ENCODE measurements at regions not wholly inside any gene's neighbourhood (a gene's known extent, or its start where the extent isn't known, plus 50 kb on each side); places are given as distances from the start of the nearest gene placed in this dataset.

DNA sequence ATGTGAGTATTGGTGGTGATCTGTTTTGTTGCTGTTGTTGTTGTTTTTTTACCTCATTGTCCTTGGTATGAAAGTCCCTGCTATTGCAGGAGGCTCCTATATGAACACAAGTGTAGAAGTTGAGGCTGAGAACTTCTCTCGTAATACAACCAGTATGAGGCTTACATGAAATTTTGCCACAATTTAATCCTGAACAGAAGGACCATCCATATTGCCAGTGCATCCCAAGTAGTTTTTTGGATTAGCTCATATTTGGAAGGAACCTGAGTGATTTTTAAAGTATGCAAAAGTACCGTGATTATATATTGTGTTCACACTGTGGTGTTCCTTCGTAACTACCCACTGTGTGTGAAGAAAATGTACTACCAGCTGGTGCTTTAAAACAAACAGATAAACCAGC, 2095.5 kb upstream of the WWC1 start:
- H3K27ac Mint-ChIP-seq (ENCODE audit: unreplicated experiment): no peak overlapping the region
- no peaks in the 10 kb centered on the region for H3K9me3 Mint-ChIP-seq (ENCODE audit: low read depth)
- TF ChIP-seq CTCF (IDR thresholded peaks at IDR 0.05): no peak
- no peaks in the 10 kb centered on the region for H3K36me3 Mint-ChIP-seq (ENCODE audit: low read depth)
- no peak overlapping the region for H3K4me3 Mint-ChIP-seq (ENCODE audit: unreplicated experiment)
- no peak for DNase-seq (ENCODE audit: low spot score)
- H3K27me3 Mint-ChIP-seq (ENCODE audit: low read depth): no peaks in the 10 kb centered on the region
- H3K4me1 Mint-ChIP-seq (ENCODE audit: low read depth): no peaks in the 10 kb centered on the region

- peaks cover 4% of the 10 kb centered on the region for H3K9me3 Mint-ChIP-seq (ENCODE audit: low read depth)
- H3K27ac Mint-ChIP-seq (ENCODE audit: unreplicated experiment): no peak overlapping the region
- no peaks in the 10 kb centered on the region for H3K36me3 Mint-ChIP-seq (ENCODE audit: low read depth)
- no peak for DNase-seq (ENCODE audit: low spot score)
- no peak overlapping the region for H3K4me3 Mint-ChIP-seq (ENCODE audit: unreplicated experiment)
- TF ChIP-seq CTCF (IDR thresholded peaks at IDR 0.05): no peak
- no peaks in the 10 kb centered on the region for H3K27me3 Mint-ChIP-seq (ENCODE audit: low read depth)
- H3K4me1 Mint-ChIP-seq (ENCODE audit: low read depth): no peaks in the 10 kb centered on the region
Measured at GRCh38 chr5:166200532-166200931, 2090.9 kb upstream of the WWC1 start.

DNA sequence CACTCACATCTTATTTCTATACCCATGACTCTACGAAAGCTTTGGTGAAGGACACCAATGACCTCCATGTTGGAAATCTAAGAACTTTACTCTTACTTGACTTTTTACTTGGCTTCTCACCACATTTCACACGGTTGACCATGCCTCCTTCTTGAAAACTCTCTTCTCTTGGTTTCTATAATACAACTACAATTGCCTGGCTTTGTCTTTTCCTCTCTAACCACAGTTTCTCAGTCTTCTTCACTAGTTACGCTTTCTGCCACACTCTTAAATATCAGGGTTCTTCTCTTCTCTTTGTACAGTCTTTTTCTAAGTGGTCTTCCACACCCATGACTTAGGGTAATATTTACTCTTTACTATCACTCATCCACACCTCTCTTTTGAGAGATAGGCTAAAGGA, 2079.8 kb upstream of the WWC1 start:
- TF ChIP-seq CTCF (IDR thresholded peaks at IDR 0.05): no peak
- Mint-ChIP-seq H3K4me3 (ENCODE audit: unreplicated experiment) (no peak overlapping the region), H3K27ac (ENCODE audit: unreplicated experiment) (no peak overlapping the region), H3K36me3 (ENCODE audit: low read depth) (no peaks in the 10 kb centered on the region), H3K4me1 (ENCODE audit: low read depth) (no peaks in the 10 kb centered on the region), H3K9me3 (ENCODE audit: low read depth) (peaks cover 11% of the 10 kb centered on the region), H3K27me3 (ENCODE audit: low read depth) (no peaks in the 10 kb centered on the region)
- no peak for DNase-seq (ENCODE audit: low spot score)

- Mint-ChIP-seq H3K4me3 (ENCODE audit: unreplicated experiment) (no peak overlapping the region), H3K27me3 (ENCODE audit: low read depth) (no peaks in the 10 kb centered on the region), H3K27ac (ENCODE audit: unreplicated experiment) (no peak overlapping the region), H3K9me3 (ENCODE audit: low read depth) (peaks cover 26% of the 10 kb centered on the region), H3K36me3 (ENCODE audit: low read depth) (no peaks in the 10 kb centered on the region), H3K4me1 (ENCODE audit: low read depth) (no peaks in the 10 kb centered on the region)
- DNase-seq (ENCODE audit: low spot score): no peak
- no peak for TF ChIP-seq CTCF (IDR thresholded peaks at IDR 0.05)
Measured at GRCh38 chr5:166236327-166236726, 2055.1 kb upstream of the WWC1 start.

GRCh38 chr5:166240705-166241104, 2050.7 kb upstream of the WWC1 start:
- Mint-ChIP-seq H3K4me1 (ENCODE audit: low read depth) (no peaks in the 10 kb centered on the region), H3K36me3 (ENCODE audit: low read depth) (no peaks in the 10 kb centered on the region), H3K27ac (ENCODE audit: unreplicated experiment) (no peak overlapping the region), H3K4me3 (ENCODE audit: unreplicated experiment) (no peak overlapping the region), H3K27me3 (ENCODE audit: low read depth) (no peaks in the 10 kb centered on the region), H3K9me3 (ENCODE audit: low read depth) (peaks cover 21% of the 10 kb centered on the region)
- TF ChIP-seq CTCF (IDR thresholded peaks at IDR 0.05): no peak
- no peak for DNase-seq (ENCODE audit: low spot score)
